GM12878 (cell line): ENCODE measurements at regions not wholly inside any gene's neighbourhood (a gene's known extent, or its start where the extent isn't known, plus 50 kb on each side); places are given as distances from the start of the nearest gene placed in this dataset.

Source experiments
- ATAC-seq: fragments of 200-7000 bp; cut with Tn5 transposase; 3 replicates; pipeline ENCODE4 v1.9.1; 2020; ENCODE audit warnings: mild to moderate bottlenecking, moderate library complexity
- BruUV-seq: library from RNA; stranded (reverse); fragments of 400-500 nt; replicated peaks from 2 replicates; lab custom pipeline; 2021; lab: Mats Ljungman, UMichigan
- CTCF ChIA-PET: fragments of 300-600 bp; sonication (Branson Sonifier 250); formaldehyde crosslinking; extraction: SDS; loops from one replicate; lab custom pipeline; 2021; ENCODE audit warnings: inconsistent platforms; lab: Yijun Ruan, JAX
- POLR2A ChIA-PET: fragments of 350-600 bp; formaldehyde crosslinking; extraction: SDS; loops from one replicate; lab custom pipeline; 2021; ENCODE audit warnings: inconsistent platforms; lab: Charles Lee
- RAD21 ChIA-PET: fragments of 300-600 bp; sonication (Branson Sonifier 250); formaldehyde crosslinking; loops from one replicate; lab custom pipeline; 2023; ENCODE audit warnings: antibody characterized with exemption; ENCODE audit not compliant: unreplicated experiment; lab: Charles Lee
- SMC1A ChIA-PET: fragments of 300-600 bp; sonication (Branson Sonifier 250); formaldehyde crosslinking; loops from one replicate; lab custom pipeline; 2023; ENCODE audit not compliant: unreplicated experiment, uncharacterized antibody; lab: Charles Lee
- DNase-seq: peaks from one replicate; pipeline ENCODE4 v3.0.0-alpha.2; 2011; ENCODE audit warnings: low read depth, low spot score
- FAIRE-seq: peaks from 3 replicates; lab custom pipeline; 2011; peaks lifted over from hg19 to GRCh38; lab: Jason Lieb, UNC
- H2AFZ ChIP-seq: 2 replicates; pipeline ENCODE4 v1.6.0; 2011; ENCODE audit warnings: low read depth, low read length, control low read depth; ENCODE audit not compliant: control insufficient read depth
- H3K27ac ChIP-seq: 2 replicates; pipeline ENCODE4 v1.5.1; 2011; ENCODE audit warnings: control low read depth; ENCODE audit not compliant: control insufficient read depth, insufficient read depth
- H3K27me3 ChIP-seq, 2 experiments: replicated peaks in 1 of 2; 2 replicates each; pipeline versions ENCODE4 v1.6.0 to v1.6.1; 2011; ENCODE audit warnings: low read length in 1 of 2; ENCODE audit not compliant: control insufficient read depth in 2 of 2, insufficient read depth in 2 of 2
- H3K36me3 ChIP-seq, 2 experiments: 2 replicates each; pipeline ENCODE4 v1.5.1; 2011; ENCODE audit warnings: low read length in 1 of 2; ENCODE audit not compliant: control insufficient read depth in 2 of 2, insufficient read depth in 2 of 2
- H3K4me1 ChIP-seq: 2 replicates; pipeline ENCODE4 v1.6.1; 2011; ENCODE audit warnings: mild to moderate bottlenecking, low read length, moderate library complexity, mixed read lengths; ENCODE audit not compliant: control insufficient read depth, insufficient read depth
- H3K4me2 ChIP-seq: 2 replicates; pipeline ENCODE4 v1.6.0; 2011; ENCODE audit warnings: control low read depth; ENCODE audit not compliant: control insufficient read depth, insufficient read depth
- H3K4me3 ChIP-seq: fragments of 200-600 bp; sonication (generic); 2 replicates; pipeline ENCODE4 v1.5.1; 2016
- H3K79me2 ChIP-seq: 2 replicates; pipeline ENCODE4 v1.6.0; 2011; ENCODE audit warnings: low read length; ENCODE audit not compliant: control insufficient read depth, insufficient read depth
- H3K9ac ChIP-seq: 2 replicates; pipeline ENCODE4 v1.8.0; 2011; ENCODE audit warnings: low read length, control low read depth, mixed read lengths; ENCODE audit not compliant: control insufficient read depth, insufficient read depth
- H3K9me3 ChIP-seq: replicated peaks from 3 replicates; pipeline ENCODE4 v1.5.1; 2011; ENCODE audit warnings: mild to moderate bottlenecking, low read length; ENCODE audit not compliant: control insufficient read depth, insufficient read depth
- H4K20me1 ChIP-seq: 2 replicates; pipeline ENCODE4 v1.6.0; 2011; ENCODE audit not compliant: control insufficient read depth, insufficient read depth
- BACH1 ChIP-seq: fragments of 450-650 bp; IDR thresholded peaks from 2 replicates; pipeline ENCODE4 v1.6.1; 2017; ENCODE audit warnings: mild to moderate bottlenecking, borderline replicate concordance
- EGR1 ChIP-seq, 2 experiments: IDR thresholded peaks; 1 replicate in 1 of 2; 2 replicates in 1 of 2; pipeline ENCODE4 v1.6.1; 2011 to 2012; ENCODE audit warnings: low read depth in 2 of 2, low read length in 2 of 2, borderline replicate concordance in 1 of 2, mild to moderate bottlenecking in 1 of 2, moderate library complexity in 1 of 2
- MYC ChIP-seq: IDR thresholded peaks from 2 replicates; pipeline ENCODE4 v1.6.1; 2011; ENCODE audit warnings: mild to moderate bottlenecking, low read length, moderate library complexity, inconsistent platforms; ENCODE audit not compliant: insufficient read depth, insufficient replicate concordance, insufficient read length, severe bottlenecking
- TCF3 ChIP-seq: IDR thresholded peaks from 2 replicates; pipeline ENCODE4 v1.6.1; 2012; ENCODE audit warnings: low read depth, mild to moderate bottlenecking, low read length, borderline replicate concordance; ENCODE audit not compliant: insufficient read depth
- WRNIP1 ChIP-seq: IDR thresholded peaks from 2 replicates; pipeline ENCODE4 v1.6.1; 2011; ENCODE audit warnings: low read depth, low read length, improper control_type of control experiment, borderline replicate concordance
- ZNF217 ChIP-seq: fragments of 450-650 bp; IDR thresholded peaks from 2 replicates; pipeline ENCODE4 v1.6.1; 2017; ENCODE audit warnings: antibody characterized with exemption, mild to moderate bottlenecking
- ZSCAN29 ChIP-seq: fragments of 450-650 bp; IDR thresholded peaks from 2 replicates; pipeline ENCODE4 v1.6.1; 2017; ENCODE audit warnings: mild to moderate bottlenecking, moderate library complexity
- ZZZ3 ChIP-seq: IDR thresholded peaks from 2 replicates; pipeline ENCODE4 v1.6.1; 2011; ENCODE audit warnings: low read depth; ENCODE audit not compliant: control insufficient read depth, insufficient read length
- WGBS: methylation state at CpG from one replicate; pipeline ENCODE4 v1.1.6; 2016; ENCODE audit warnings: low lambda C conversion rate; ENCODE audit not compliant: insufficient replicate concordance, insufficient coverage; ENCODE audit errors: missing lambda C conversion rate; 5-methylcytosine and 5-hydroxymethylcytosine counted together
- in situ Hi-C: fragments of 300-500 bp; cut with MboI; formaldehyde crosslinking; loops from 9 replicates; pipeline ENCODE4 v1.14.3; 2018; ENCODE audit warnings: mixed read lengths
- intact Hi-C: fragments of 100-400 bp; cut with micrococcal nuclease; formaldehyde crosslinking; loops from one replicate; pipeline ENCODE4 v1.14.2; 2022; ENCODE audit not compliant: unreplicated experiment
- TF ChIP-seq, protein P1 (sequence below): fragments of 450-650 bp; IDR thresholded peaks from 2 replicates; pipeline ENCODE4 v1.6.1; 2016; ENCODE audit warnings: mild to moderate bottlenecking

DNA sequence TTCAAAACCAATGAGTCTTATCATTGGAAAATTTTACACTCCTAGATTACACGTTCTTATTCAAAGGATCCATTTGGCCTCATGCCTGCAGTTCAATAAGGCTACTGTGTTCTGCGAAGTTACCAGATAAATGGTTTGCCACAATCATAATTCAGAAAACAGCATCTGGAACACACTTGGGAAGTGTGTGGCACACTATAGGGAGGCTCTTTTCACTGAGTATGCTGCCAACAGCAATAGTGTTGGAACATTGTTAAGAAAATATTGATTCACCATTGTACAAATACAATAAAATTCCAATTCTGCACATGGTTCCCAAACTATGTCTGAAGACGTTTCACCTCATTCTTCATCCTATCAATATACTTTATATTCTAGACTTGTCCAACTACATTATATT, 141.4 kb upstream of the DOK6 start:
- Histone ChIP-seq H3K36me3 (no peaks in the 10 kb centered on the region), H3K79me2 (no peaks in the 10 kb centered on the region), H3K4me1 (no peaks in the 10 kb centered on the region), H4K20me1 (no peaks in the 10 kb centered on the region), H3K9me3 (no peaks in the 10 kb centered on the region), H3K9ac (no peak overlapping the region), H3K27me3 (no peaks in the 10 kb centered on the region), H2AFZ (no peak overlapping the region), H3K27ac (no peak overlapping the region), H3K4me2 (no peak overlapping the region), H3K4me3 (no peak overlapping the region)
- in situ Hi-C loops (no loop called here), intact Hi-C loops (no loop called here)
- ChIA-PET RAD21 (no interaction called here), SMC1A (no interaction called here), POLR2A (no interaction called here), CTCF (no interaction called here)
- DNase-seq, result no peak
- TF ChIP-seq ZZZ3 (no peak), TCF3 (no peak), BACH1 (no peak), ZNF217 (no peak), MYC (no peak), ZSCAN29 (no peak), EGR1 (IDR thresholded peaks at IDR 0.05; ENCODE audit: borderline replicate concordance in 1 of 2, low read depth in 2 of 2, low read length in 2 of 2) (no peak), WRNIP1 (no peak)
- TF ChIP-seq, protein P1, sequence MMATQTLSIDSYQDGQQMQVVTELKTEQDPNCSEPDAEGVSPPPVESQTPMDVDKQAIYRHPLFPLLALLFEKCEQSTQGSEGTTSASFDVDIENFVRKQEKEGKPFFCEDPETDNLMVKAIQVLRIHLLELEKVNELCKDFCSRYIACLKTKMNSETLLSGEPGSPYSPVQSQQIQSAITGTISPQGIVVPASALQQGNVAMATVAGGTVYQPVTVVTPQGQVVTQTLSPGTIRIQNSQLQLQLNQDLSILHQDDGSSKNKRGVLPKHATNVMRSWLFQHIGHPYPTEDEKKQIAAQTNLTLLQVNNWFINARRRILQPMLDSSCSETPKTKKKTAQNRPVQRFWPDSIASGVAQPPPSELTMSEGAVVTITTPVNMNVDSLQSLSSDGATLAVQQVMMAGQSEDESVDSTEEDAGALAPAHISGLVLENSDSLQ, result no peak
- 13% methylated on average over 3 of the region's 3 CpGs for WGBS
- ATAC-seq, result no peak
- no peak for FAIRE-seq
- no TSS peak for BruUV-seq
